ENCODE measurements at regions not wholly inside any gene's neighbourhood (a gene's known extent, or its start where the extent isn't known, plus 50 kb on each side); places are given as distances from the start of the nearest gene placed in this dataset.

DNA sequence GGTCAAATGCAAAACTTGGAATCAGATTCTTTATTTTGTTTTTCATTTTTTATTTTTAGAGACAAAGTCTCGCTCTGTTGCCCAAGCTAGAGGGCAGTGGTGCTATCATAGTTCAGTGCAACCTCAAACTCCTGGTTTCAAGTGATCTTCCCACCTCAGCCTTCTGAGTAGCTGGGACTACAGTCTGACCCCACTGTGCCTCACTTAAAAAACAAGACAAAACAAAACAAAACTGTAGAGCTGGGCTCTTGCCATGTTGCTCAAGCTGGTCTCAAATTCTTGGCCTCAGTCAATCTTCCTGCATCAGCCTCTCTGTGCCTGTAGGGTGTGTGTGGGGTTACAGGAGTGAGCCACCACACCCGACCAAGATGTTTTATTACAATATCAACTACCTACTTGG lies 396.0 kb upstream of the USP24 start:
- TF ChIP-seq POLR2A (IDR thresholded peaks at IDR 0.05; ENCODE audit: low read depth, low read length) (no peak), TAF1 (IDR thresholded peaks at IDR 0.05; ENCODE audit: borderline replicate concordance, low read depth, low read length) (no peak), POLR2AphosphoS5 (IDR thresholded peaks at IDR 0.05; ENCODE audit: low read depth, low read length) (no peak)
